ENCODE measurements at regions not wholly inside any gene's neighbourhood (a gene's known extent, or its start where the extent isn't known, plus 50 kb on each side); places are given as distances from the start of the nearest gene placed in this dataset.

GRCh38 chr7:97499204-97499603 lies 232.7 kb upstream of the TAC1 start:
- TF ChIP-seq EP300 (IDR thresholded peaks at IDR 0.05; ENCODE audit: borderline replicate concordance in 1 of 2, control insufficient read depth in 1 of 2, low read depth in 2 of 2, low read length in 2 of 2) (no peak), PML (IDR thresholded peaks at IDR 0.05; ENCODE audit: low read length) (no peak), CTCF (IDR thresholded peaks at IDR 0.05 in 2 of 3, conservative IDR thresholded peaks at IDR 0.05 in 1 of 3; ENCODE audit: control insufficient read depth in 2 of 3, extremely low read depth in 1 of 3, insufficient read depth in 1 of 3, low read depth in 3 of 3, low read length in 3 of 3) (peak; percentile 61 to 76 (median 61); a peak in 5 of 6 replicates), EZH2 (IDR thresholded peaks at IDR 0.05; ENCODE audit: borderline replicate concordance, control insufficient read depth, low read depth, low read length) (no peak), SRF (IDR thresholded peaks at IDR 0.05; ENCODE audit: low read depth in 2 of 2, low read length in 2 of 2) (no peak), JUNB (IDR thresholded peaks at IDR 0.05) (no peak), POLR2A (IDR thresholded peaks at IDR 0.05; ENCODE audit: low read depth, low read length) (no peak), HDAC2 (IDR thresholded peaks at IDR 0.05) (no peak), FOXM1 (IDR thresholded peaks at IDR 0.05; ENCODE audit: low read depth, low read length) (no peak)

Measured in GM12878 (cell line).